ENCODE measurements at regions not wholly inside any gene's neighbourhood (a gene's known extent, or its start where the extent isn't known, plus 50 kb on each side); places are given as distances from the start of the nearest gene placed in this dataset.
A peak's percentile ranks its signal among the peaks of the same experiment; 100 is the strongest.

GRCh38 chrX:16476009-16476408 lies 173.9 kb upstream of the S100G start:
- TF ChIP-seq CTCF (IDR thresholded peaks at IDR 0.05; ENCODE audit: insufficient read depth, low read length), result no peak
- no peak for DNase-seq (ENCODE audit: low read depth)
- H3K4me3 ChIP-seq (ENCODE audit: low read depth, low read length), result no peak overlapping the region

- no peak for DNase-seq (ENCODE audit: low read depth)
- no peak for TF ChIP-seq CTCF (IDR thresholded peaks at IDR 0.05; ENCODE audit: insufficient read depth, low read length)
Measured at GRCh38 chrX:16476692-16477091, 173.3 kb upstream of the S100G start.

GRCh38 chrX:16479206-16479869 lies 170.6 kb upstream of the S100G start:
- TF ChIP-seq CTCF (IDR thresholded peaks at IDR 0.05; ENCODE audit: insufficient read depth, low read length), result no peak
- DNase-seq (ENCODE audit: low read depth), result peak; percentile 46

More at GRCh38 chrX:16476692-16477091, 173.3 kb upstream of the S100G start:
- no peak overlapping the region for H3K4me3 ChIP-seq (ENCODE audit: low read depth, low read length)

GRCh38 chrX:16480049-16480448 lies 169.9 kb upstream of the S100G start:
- no peak for DNase-seq (ENCODE audit: low read depth)
- TF ChIP-seq CTCF (IDR thresholded peaks at IDR 0.05; ENCODE audit: insufficient read depth, low read length), result no peak
- no peak overlapping the region for H3K4me3 ChIP-seq (ENCODE audit: low read depth, low read length)

More at GRCh38 chrX:16479206-16479869, 170.6 kb upstream of the S100G start:
- no peak overlapping the region for H3K4me3 ChIP-seq (ENCODE audit: low read depth, low read length)

GRCh38 chrX:16484338-16484737 lies 165.6 kb upstream of the S100G start:
- H3K4me3 ChIP-seq (ENCODE audit: low read depth, low read length), result no peak overlapping the region
- peak; percentile 89 for DNase-seq (ENCODE audit: low read depth)
- no peak for TF ChIP-seq CTCF (IDR thresholded peaks at IDR 0.05; ENCODE audit: insufficient read depth, low read length)

GRCh38 chrX:16487620-16488385 lies 162.2 kb upstream of the S100G start:
- DNase-seq (ENCODE audit: low read depth), result no peak
- TF ChIP-seq CTCF (IDR thresholded peaks at IDR 0.05; ENCODE audit: insufficient read depth, low read length), result no peak
- H3K4me3 ChIP-seq (ENCODE audit: low read depth, low read length), result no peak overlapping the region

Measured in fibroblast of the aortic adventitia (primary cell).